ENCODE measurements at regions not wholly inside any gene's neighbourhood (a gene's known extent, or its start where the extent isn't known, plus 50 kb on each side); places are given as distances from the start of the nearest gene placed in this dataset.

- no peak overlapping the region for H3K4me3 Mint-ChIP-seq
- no peak for TF ChIP-seq CTCF (IDR thresholded peaks at IDR 0.05; ENCODE audit: unreplicated experiment in 3 of 3)
- no peaks in the 10 kb centered on the region for H3K27me3 Mint-ChIP-seq (ENCODE audit: low read depth)
- peaks cover 11% of the 10 kb centered on the region for H3K4me1 Mint-ChIP-seq
- H3K36me3 Mint-ChIP-seq (ENCODE audit: low read depth) = no peaks in the 10 kb centered on the region
- no peak overlapping the region for H3K27ac Mint-ChIP-seq
- H3K9me3 Mint-ChIP-seq = peaks cover 15% of the 10 kb centered on the region
Measured at GRCh38 chr7:15921576-15921975, 235.1 kb upstream of the MEOX2 start.

GRCh38 chr7:15920953-15921352 is 234.5 kb upstream of the MEOX2 start:
- H3K27ac Mint-ChIP-seq = no peak overlapping the region
- no peaks in the 10 kb centered on the region for H3K27me3 Mint-ChIP-seq (ENCODE audit: low read depth)
- no peak overlapping the region for H3K4me3 Mint-ChIP-seq
- peaks cover 11% of the 10 kb centered on the region for H3K4me1 Mint-ChIP-seq
- no peak for TF ChIP-seq CTCF (IDR thresholded peaks at IDR 0.05; ENCODE audit: unreplicated experiment in 3 of 3)
- no peaks in the 10 kb centered on the region for H3K36me3 Mint-ChIP-seq (ENCODE audit: low read depth)
- H3K9me3 Mint-ChIP-seq = peaks cover 13% of the 10 kb centered on the region

- Mint-ChIP-seq H3K9me3 (no peaks in the 10 kb centered on the region), H3K4me1 (peaks cover 11% of the 10 kb centered on the region), H3K27me3 (ENCODE audit: low read depth) (no peaks in the 10 kb centered on the region), H3K4me3 (no peak overlapping the region), H3K36me3 (ENCODE audit: low read depth) (no peaks in the 10 kb centered on the region), H3K27ac (peak overlapping the region in 2 of 3 experiments; percentile 25 to 26)
- no peak for TF ChIP-seq CTCF (IDR thresholded peaks at IDR 0.05; ENCODE audit: unreplicated experiment in 3 of 3)
Measured at GRCh38 chr7:15916681-15917380, 230.3 kb upstream of the MEOX2 start.

GRCh38 chr7:15915686-15916293 is 229.3 kb upstream of the MEOX2 start:
- no peak for TF ChIP-seq CTCF (IDR thresholded peaks at IDR 0.05; ENCODE audit: unreplicated experiment in 3 of 3)
- Mint-ChIP-seq H3K4me3 (no peak overlapping the region), H3K9me3 (no peaks in the 10 kb centered on the region), H3K36me3 (ENCODE audit: low read depth) (no peaks in the 10 kb centered on the region), H3K27me3 (ENCODE audit: low read depth) (no peaks in the 10 kb centered on the region), H3K27ac (peak overlapping the region in 1 of 3 experiments; percentile 26), H3K4me1 (peaks cover 11% of the 10 kb centered on the region)

- no peak overlapping the region for H3K4me3 Mint-ChIP-seq
Measured at GRCh38 chr7:15914611-15915010, 228.1 kb upstream of the MEOX2 start.

More at GRCh38 chr7:15914611-15915010, 228.1 kb upstream of the MEOX2 start:
- H3K4me1 Mint-ChIP-seq = peaks cover 11% of the 10 kb centered on the region
- no peak overlapping the region for H3K27ac Mint-ChIP-seq
- TF ChIP-seq CTCF (IDR thresholded peaks at IDR 0.05; ENCODE audit: unreplicated experiment in 3 of 3) = no peak
- no peaks in the 10 kb centered on the region for H3K36me3 Mint-ChIP-seq (ENCODE audit: low read depth)
- H3K27me3 Mint-ChIP-seq (ENCODE audit: low read depth) = no peaks in the 10 kb centered on the region
- H3K9me3 Mint-ChIP-seq = no peaks in the 10 kb centered on the region

All from nephron (organoid).